SK-N-SH (cell line): ENCODE measurements at regions not wholly inside any gene's neighbourhood (a gene's known extent, or its start where the extent isn't known, plus 50 kb on each side); places are given as distances from the start of the nearest gene placed in this dataset.

ENCODE experiments used
- CTCF ChIA-PET: fragments of 300-600, 350-600 bp; formaldehyde crosslinking; extraction: SDS; loops from one replicate; lab custom pipeline; 2021; lab: Yijun Ruan, JAX
- POLR2A ChIA-PET: fragments of 350-600 bp; sonication (Branson Sonifier 250); formaldehyde crosslinking; extraction: SDS; loops from one replicate; lab custom pipeline; 2020; ENCODE audit warnings: antibody characterized with exemption, inconsistent platforms; lab: Yijun Ruan, JAX
- DNase-seq: peaks from one replicate; pipeline ENCODE4 v3.0.0; 2012
- H2AFZ ChIP-seq: fragments of 200-600 bp; sonication (generic); 2 replicates; pipeline ENCODE4 v1.8.1; 2016; ENCODE audit warnings: antibody characterized with exemption, mild to moderate bottlenecking, low read depth
- H3F3A ChIP-seq: fragments of 200-600 bp; sonication (generic); replicated peaks from 2 replicates; pipeline ENCODE3; 2016; ENCODE audit warnings: antibody characterized with exemption, mild to moderate bottlenecking; ENCODE audit not compliant: insufficient read depth
- H3K27ac ChIP-seq, 2 experiments: fragments of 200-500 bp in 1 of 2; fragments of 200-600 bp in 1 of 2; sonication (Bioruptor generic) in 1 of 2; sonication (generic), shearing (Covaris generic) in 1 of 2; 2 replicates each; pipeline versions ENCODE4 v1.5.1 to v1.6.1; 2014 to 2016; ENCODE audit warnings: low read depth in 2 of 2, inconsistent platforms in 1 of 2, low read length in 1 of 2, mild to moderate bottlenecking in 1 of 2, mixed read lengths in 1 of 2
- H3K27me3 ChIP-seq: fragments of 200-600 bp; sonication (generic), shearing (Covaris generic); 2 replicates; pipeline ENCODE4 v1.6.1; 2016; ENCODE audit warnings: mixed run types; ENCODE audit not compliant: insufficient read depth
- H3K36me3 ChIP-seq, 2 experiments: fragments of 200-500 bp in 1 of 2; fragments of 200-600 bp in 1 of 2; sonication (Bioruptor generic) in 1 of 2; sonication (generic) in 1 of 2; replicated peaks in 1 of 2; 2 replicates each; pipeline versions ENCODE3 to v1.5.1; 2014 to 2016; ENCODE audit warnings: low read length in 1 of 2, mild to moderate bottlenecking in 1 of 2; ENCODE audit not compliant: insufficient read depth in 2 of 2, control insufficient read depth in 1 of 2
- H3K4me1 ChIP-seq, 2 experiments: fragments of 200-500 bp in 1 of 2; fragments of 200-600 bp in 1 of 2; sonication (Bioruptor generic) in 1 of 2; sonication (generic), shearing (Covaris generic) in 1 of 2; 2 replicates each; pipeline versions ENCODE4 v1.5.1 to v1.6.1; 2014 to 2016; ENCODE audit warnings: low read depth in 1 of 2, low read length in 1 of 2, mixed run types in 1 of 2; ENCODE audit not compliant: insufficient read depth in 2 of 2, control insufficient read depth in 1 of 2
- H3K4me2 ChIP-seq: fragments of 200-600 bp; sonication (generic), shearing (Covaris generic); 2 replicates; pipeline ENCODE4 v1.6.1; 2017; ENCODE audit warnings: mixed run types
- H3K4me3 ChIP-seq, 2 experiments: fragments of 200-500 bp in 1 of 2; fragments of 200-600 bp in 1 of 2; sonication (Bioruptor generic) in 1 of 2; sonication (generic), shearing (Covaris generic) in 1 of 2; 2 replicates each; pipeline versions ENCODE4 v1.5.1 to v1.8.1; 2014 to 2016; ENCODE audit warnings: low read depth in 2 of 2, inconsistent platforms in 1 of 2, low read length in 1 of 2, mild to moderate bottlenecking in 1 of 2, mixed read lengths in 1 of 2, moderate library complexity in 1 of 2
- H3K79me2 ChIP-seq: fragments of 200-600 bp; sonication (generic); 2 replicates; pipeline ENCODE4 v1.8.1; 2017; ENCODE audit warnings: mild to moderate bottlenecking; ENCODE audit not compliant: insufficient read depth
- H3K9ac ChIP-seq: fragments of 200-600 bp; sonication (generic); 2 replicates; pipeline ENCODE4 v1.6.1; 2017; ENCODE audit warnings: mixed run types
- H3K9me2 ChIP-seq: fragments of 200-600 bp; sonication (generic); 2 replicates; pipeline ENCODE4 v1.6.1; 2017; ENCODE audit warnings: mixed run types
- H3K9me3 ChIP-seq: fragments of 200-600 bp; sonication (generic); 2 replicates; pipeline ENCODE4 v1.6.1; 2017; ENCODE audit warnings: mixed run types, mild to moderate bottlenecking, moderate library complexity
- H4K20me1 ChIP-seq: fragments of 200-600 bp; sonication (generic); 2 replicates; pipeline ENCODE4 v1.6.1; 2017; ENCODE audit warnings: mild to moderate bottlenecking, mixed run types; ENCODE audit not compliant: insufficient read depth
- CHD2 ChIP-seq: fragments of 150-350 bp; IDR thresholded peaks from 2 replicates; pipeline ENCODE4 v1.6.1; 2018; ENCODE audit warnings: low read length; ENCODE audit not compliant: partially characterized antibody
- ELF1 ChIP-seq: IDR thresholded peaks from 2 replicates; pipeline ENCODE4 v1.4.0; 2012
- EZH2phosphoT487 ChIP-seq: fragments of 200-600 bp; sonication (generic); IDR thresholded peaks from 2 replicates; pipeline ENCODE4 v1.6.1; 2017; ENCODE audit warnings: low read depth, mixed run types, mild to moderate bottlenecking, antibody characterized with exemption, moderate library complexity, borderline replicate concordance
- FOXJ3 ChIP-seq: sonication (generic); formaldehyde crosslinking; IDR thresholded peaks from 2 replicates; pipeline ENCODE4 v1.5.1; 2020; ENCODE audit warnings: mild to moderate bottlenecking, missing genetic modification reagents
- GABPA ChIP-seq: IDR thresholded peaks from 2 replicates; pipeline ENCODE4 v1.4.0; 2012; ENCODE audit warnings: low read depth, mild to moderate bottlenecking
- JUND ChIP-seq: IDR thresholded peaks from 2 replicates; pipeline ENCODE4 v1.4.0; 2012
- NFIC ChIP-seq: IDR thresholded peaks from 2 replicates; pipeline ENCODE4 v1.4.0; 2012; ENCODE audit warnings: borderline replicate concordance
- NRF1 ChIP-seq: IDR thresholded peaks from 2 replicates; pipeline ENCODE4 v1.6.1; 2012; ENCODE audit warnings: low read depth, mild to moderate bottlenecking, low read length
- RCOR1 ChIP-seq: fragments of 150-350 bp; IDR thresholded peaks from 2 replicates; pipeline ENCODE4 v1.6.1; 2017; ENCODE audit warnings: antibody characterized with exemption, low read length
- RFX5 ChIP-seq: IDR thresholded peaks from 2 replicates; pipeline ENCODE4 v1.6.1; 2012; ENCODE audit warnings: mild to moderate bottlenecking, improper control_type of control experiment, low read length
- SIN3A ChIP-seq: IDR thresholded peaks from 2 replicates; pipeline ENCODE4 v1.6.1; 2012; ENCODE audit warnings: low read depth, mild to moderate bottlenecking, low read length, moderate library complexity, borderline replicate concordance
- SMC3 ChIP-seq: IDR thresholded peaks from 2 replicates; pipeline ENCODE4 v1.6.1; 2012; ENCODE audit warnings: low read depth, low read length, improper control_type of control experiment
- TEAD4 ChIP-seq: IDR thresholded peaks from 2 replicates; pipeline ENCODE4 v1.4.0; 2012; ENCODE audit warnings: mild to moderate bottlenecking, borderline replicate concordance; ENCODE audit not compliant: insufficient read depth
- USF1 ChIP-seq: IDR thresholded peaks from 2 replicates; pipeline ENCODE4 v1.4.0; 2012; ENCODE audit warnings: low read depth, borderline replicate concordance
- USF2 ChIP-seq: fragments of 150-350 bp; IDR thresholded peaks from 2 replicates; pipeline ENCODE4 v1.6.1; 2017; ENCODE audit warnings: antibody characterized with exemption, low read length, low read depth, borderline replicate concordance
- ZBTB33 ChIP-seq: IDR thresholded peaks from 2 replicates; pipeline ENCODE4 v1.4.0; 2012; ENCODE audit warnings: low read depth, borderline replicate concordance
- WGBS: methylation state at CpG from one replicate; pipeline ENCODE4 v1.1.6; 2017; ENCODE audit warnings: low lambda C conversion rate; 5-methylcytosine and 5-hydroxymethylcytosine counted together
- TF ChIP-seq, protein P1 (sequence below): fragments of 200-600 bp; sonication (generic); IDR thresholded peaks from 2 replicates; pipeline ENCODE4 v1.6.1; 2017; ENCODE audit warnings: antibody characterized with exemption, mild to moderate bottlenecking, moderate library complexity
- TF ChIP-seq, protein P2 (sequence below): IDR thresholded peaks from 2 replicates; pipeline ENCODE4; 2012

DNA sequence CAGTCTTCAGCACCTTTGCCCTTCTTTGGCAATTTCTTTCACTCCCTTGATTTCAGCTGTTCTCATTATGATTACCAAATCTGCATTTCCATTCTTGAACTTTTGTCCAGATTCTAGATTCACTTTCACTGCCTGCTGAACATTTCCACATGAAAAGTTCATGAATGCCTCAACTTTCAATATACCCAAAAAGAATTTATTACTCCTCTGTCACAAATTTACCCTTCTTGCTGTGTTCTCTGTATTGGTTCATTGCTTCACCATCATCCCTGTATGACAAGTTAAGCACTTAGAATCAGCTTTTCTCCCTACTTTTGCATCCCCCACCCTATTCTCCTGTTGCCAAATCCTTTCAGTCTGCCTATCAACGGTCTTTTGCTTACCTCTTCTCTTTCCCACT lies 112.6 kb upstream of the PKN2 start:
- Histone ChIP-seq H3F3A (no peaks in the 10 kb centered on the region), H3K9ac (no peak overlapping the region), H3K27me3 (0 out of 2 replicates have a peak, but pooled peaks cover 4% of the 10 kb centered on the region), H3K9me2 (no peaks in the 10 kb centered on the region), H3K27ac (no peak overlapping the region), H3K4me2 (no peak overlapping the region), H3K9me3 (no peaks in the 10 kb centered on the region), H3K4me3 (no peak overlapping the region), H3K79me2 (no peaks in the 10 kb centered on the region), H3K36me3 (no peaks in the 10 kb centered on the region), H4K20me1 (no peaks in the 10 kb centered on the region), H3K4me1 (no peaks in the 10 kb centered on the region), H2AFZ (no peak overlapping the region)
- TF ChIP-seq RCOR1 (no peak), RFX5 (no peak), ZBTB33 (no peak), NRF1 (no peak), NFIC (no peak), SIN3A (no peak), JUND (no peak), TEAD4 (no peak)
- TF ChIP-seq, protein P1, sequence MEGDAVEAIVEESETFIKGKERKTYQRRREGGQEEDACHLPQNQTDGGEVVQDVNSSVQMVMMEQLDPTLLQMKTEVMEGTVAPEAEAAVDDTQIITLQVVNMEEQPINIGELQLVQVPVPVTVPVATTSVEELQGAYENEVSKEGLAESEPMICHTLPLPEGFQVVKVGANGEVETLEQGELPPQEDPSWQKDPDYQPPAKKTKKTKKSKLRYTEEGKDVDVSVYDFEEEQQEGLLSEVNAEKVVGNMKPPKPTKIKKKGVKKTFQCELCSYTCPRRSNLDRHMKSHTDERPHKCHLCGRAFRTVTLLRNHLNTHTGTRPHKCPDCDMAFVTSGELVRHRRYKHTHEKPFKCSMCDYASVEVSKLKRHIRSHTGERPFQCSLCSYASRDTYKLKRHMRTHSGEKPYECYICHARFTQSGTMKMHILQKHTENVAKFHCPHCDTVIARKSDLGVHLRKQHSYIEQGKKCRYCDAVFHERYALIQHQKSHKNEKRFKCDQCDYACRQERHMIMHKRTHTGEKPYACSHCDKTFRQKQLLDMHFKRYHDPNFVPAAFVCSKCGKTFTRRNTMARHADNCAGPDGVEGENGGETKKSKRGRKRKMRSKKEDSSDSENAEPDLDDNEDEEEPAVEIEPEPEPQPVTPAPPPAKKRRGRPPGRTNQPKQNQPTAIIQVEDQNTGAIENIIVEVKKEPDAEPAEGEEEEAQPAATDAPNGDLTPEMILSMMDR: no peak
- WGBS: 0% methylated on average over 1 of the region's 1 CpG
- POLR2A ChIA-PET: no interaction called here
- no peak for DNase-seq
- CTCF ChIA-PET: no interaction called here

DNA sequence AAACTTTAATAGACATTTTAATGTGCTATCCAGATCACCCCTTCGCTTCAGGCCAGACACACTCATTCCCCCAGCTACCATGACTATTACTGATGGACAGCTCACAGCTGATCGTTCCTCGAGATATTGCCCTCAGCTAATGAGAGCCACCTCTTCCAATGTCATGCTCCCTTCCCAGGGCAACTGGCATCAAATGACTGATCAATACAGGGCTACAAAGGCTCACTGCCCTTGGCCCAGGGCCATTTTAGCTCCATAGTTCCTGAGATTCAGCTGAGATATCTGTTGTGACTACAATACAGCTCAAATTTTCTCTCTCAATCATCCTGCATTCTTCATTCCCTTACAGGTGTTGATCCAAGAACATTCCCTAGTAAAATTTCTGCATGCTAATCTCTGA lies 104.5 kb upstream of the PKN2 start:
- Histone ChIP-seq H3K9me2 (no peaks in the 10 kb centered on the region), H3K27ac (no peak overlapping the region), H3F3A (no peaks in the 10 kb centered on the region), H3K36me3 (no peaks in the 10 kb centered on the region), H3K9me3 (no peaks in the 10 kb centered on the region), H3K4me2 (no peak overlapping the region), H3K27me3 (no peaks in the 10 kb centered on the region), H4K20me1 (no peaks in the 10 kb centered on the region), H3K9ac (no peak overlapping the region), H3K4me1 (no peaks in the 10 kb centered on the region), H3K79me2 (no peaks in the 10 kb centered on the region), H2AFZ (no peak overlapping the region), H3K4me3 (no peak overlapping the region)
- ChIA-PET POLR2A (no interaction called here), CTCF (no interaction called here)
- WGBS: 9% methylated on average over 3 of the region's 3 CpGs
- no peak for DNase-seq
- TF ChIP-seq ELF1 (no peak), CHD2 (no peak), SMC3 (no peak), USF2 (no peak), GABPA (no peak), USF1 (no peak), FOXJ3 (CRISPR knock-in tag) (no peak), NFIC (no peak), ZBTB33 (no peak), NRF1 (no peak), EZH2phosphoT487 (no peak)
- TF ChIP-seq, protein P2, sequence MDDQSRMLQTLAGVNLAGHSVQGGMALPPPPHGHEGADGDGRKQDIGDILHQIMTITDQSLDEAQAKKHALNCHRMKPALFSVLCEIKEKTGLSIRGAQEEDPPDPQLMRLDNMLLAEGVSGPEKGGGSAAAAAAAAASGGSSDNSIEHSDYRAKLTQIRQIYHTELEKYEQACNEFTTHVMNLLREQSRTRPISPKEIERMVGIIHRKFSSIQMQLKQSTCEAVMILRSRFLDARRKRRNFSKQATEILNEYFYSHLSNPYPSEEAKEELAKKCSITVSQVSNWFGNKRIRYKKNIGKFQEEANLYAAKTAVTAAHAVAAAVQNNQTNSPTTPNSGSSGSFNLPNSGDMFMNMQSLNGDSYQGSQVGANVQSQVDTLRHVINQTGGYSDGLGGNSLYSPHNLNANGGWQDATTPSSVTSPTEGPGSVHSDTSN: no peak
